GM12878 (cell line): ENCODE measurements at regions not wholly inside any gene's neighbourhood (a gene's known extent, or its start where the extent isn't known, plus 50 kb on each side); places are given as distances from the start of the nearest gene placed in this dataset.
A peak's percentile ranks its signal among the peaks of the same experiment; 100 is the strongest.

Source experiments
- ATAC-seq: fragments of 200-7000 bp; cut with Tn5 transposase; 3 replicates; pipeline ENCODE4 v1.9.1; 2020; ENCODE audit warnings: mild to moderate bottlenecking, moderate library complexity
- BruUV-seq: library from RNA; stranded (reverse); fragments of 400-500 nt; replicated peaks from 2 replicates; lab custom pipeline; 2021; lab: Mats Ljungman, UMichigan
- CTCF ChIA-PET: fragments of 300-600 bp; sonication (Branson Sonifier 250); formaldehyde crosslinking; extraction: SDS; loops from one replicate; lab custom pipeline; 2021; ENCODE audit warnings: inconsistent platforms; lab: Yijun Ruan, JAX
- POLR2A ChIA-PET: fragments of 350-600 bp; formaldehyde crosslinking; extraction: SDS; loops from one replicate; lab custom pipeline; 2021; ENCODE audit warnings: inconsistent platforms; lab: Charles Lee
- RAD21 ChIA-PET: fragments of 300-600 bp; sonication (Branson Sonifier 250); formaldehyde crosslinking; loops from one replicate; lab custom pipeline; 2023; ENCODE audit warnings: antibody characterized with exemption; ENCODE audit not compliant: unreplicated experiment; lab: Charles Lee
- SMC1A ChIA-PET: fragments of 300-600 bp; sonication (Branson Sonifier 250); formaldehyde crosslinking; loops from one replicate; lab custom pipeline; 2023; ENCODE audit not compliant: unreplicated experiment, uncharacterized antibody; lab: Charles Lee
- DNase-seq: peaks from one replicate; pipeline ENCODE4 v3.0.0-alpha.2; 2011; ENCODE audit warnings: low read depth, low spot score
- FAIRE-seq: peaks from 3 replicates; lab custom pipeline; 2011; peaks lifted over from hg19 to GRCh38; lab: Jason Lieb, UNC
- H2AFZ ChIP-seq: 2 replicates; pipeline ENCODE4 v1.6.0; 2011; ENCODE audit warnings: low read depth, low read length, control low read depth; ENCODE audit not compliant: control insufficient read depth
- H3K27ac ChIP-seq: 2 replicates; pipeline ENCODE4 v1.5.1; 2011; ENCODE audit warnings: control low read depth; ENCODE audit not compliant: control insufficient read depth, insufficient read depth
- H3K27me3 ChIP-seq, 2 experiments: replicated peaks in 1 of 2; 2 replicates each; pipeline versions ENCODE4 v1.6.0 to v1.6.1; 2011; ENCODE audit warnings: low read length in 1 of 2; ENCODE audit not compliant: control insufficient read depth in 2 of 2, insufficient read depth in 2 of 2
- H3K36me3 ChIP-seq, 2 experiments: 2 replicates each; pipeline ENCODE4 v1.5.1; 2011; ENCODE audit warnings: low read length in 1 of 2; ENCODE audit not compliant: control insufficient read depth in 2 of 2, insufficient read depth in 2 of 2
- H3K4me1 ChIP-seq: 2 replicates; pipeline ENCODE4 v1.6.1; 2011; ENCODE audit warnings: mild to moderate bottlenecking, low read length, moderate library complexity, mixed read lengths; ENCODE audit not compliant: control insufficient read depth, insufficient read depth
- H3K4me2 ChIP-seq: 2 replicates; pipeline ENCODE4 v1.6.0; 2011; ENCODE audit warnings: control low read depth; ENCODE audit not compliant: control insufficient read depth, insufficient read depth
- H3K4me3 ChIP-seq: fragments of 200-600 bp; sonication (generic); 2 replicates; pipeline ENCODE4 v1.5.1; 2016
- H3K79me2 ChIP-seq: 2 replicates; pipeline ENCODE4 v1.6.0; 2011; ENCODE audit warnings: low read length; ENCODE audit not compliant: control insufficient read depth, insufficient read depth
- H3K9ac ChIP-seq: 2 replicates; pipeline ENCODE4 v1.8.0; 2011; ENCODE audit warnings: low read length, control low read depth, mixed read lengths; ENCODE audit not compliant: control insufficient read depth, insufficient read depth
- H3K9me3 ChIP-seq: replicated peaks from 3 replicates; pipeline ENCODE4 v1.5.1; 2011; ENCODE audit warnings: mild to moderate bottlenecking, low read length; ENCODE audit not compliant: control insufficient read depth, insufficient read depth
- H4K20me1 ChIP-seq: 2 replicates; pipeline ENCODE4 v1.6.0; 2011; ENCODE audit not compliant: control insufficient read depth, insufficient read depth
- JUND ChIP-seq: IDR thresholded peaks from 2 replicates; pipeline ENCODE4 v1.6.1; 2012; ENCODE audit warnings: low read depth, mild to moderate bottlenecking, low read length, improper control_type of control experiment, moderate library complexity
- MXI1 ChIP-seq: fragments of 150-350 bp; IDR thresholded peaks from 2 replicates; pipeline ENCODE4 v1.6.1; 2011; ENCODE audit warnings: low read depth, mild to moderate bottlenecking, inconsistent platforms, low read length, improper control_type of control experiment
- NFXL1 ChIP-seq: fragments of 450-650 bp; IDR thresholded peaks from 2 replicates; pipeline ENCODE4 v1.6.1; 2017; ENCODE audit warnings: antibody characterized with exemption, mild to moderate bottlenecking, borderline replicate concordance
- POLR2A ChIP-seq: IDR thresholded peaks from 2 replicates; pipeline ENCODE4 v1.6.1; 2011; ENCODE audit warnings: low read depth, mild to moderate bottlenecking, low read length
- RAD21 ChIP-seq: IDR thresholded peaks from 2 replicates; pipeline ENCODE4 v1.6.1; 2011; ENCODE audit warnings: mild to moderate bottlenecking, low read depth, low read length, moderate library complexity; ENCODE audit not compliant: insufficient read depth
- RELB ChIP-seq: fragments of 450-650 bp; IDR thresholded peaks from 2 replicates; pipeline ENCODE4 v1.6.1; 2017; ENCODE audit warnings: low read depth, mild to moderate bottlenecking, moderate library complexity
- REST ChIP-seq: IDR thresholded peaks from 2 replicates; pipeline ENCODE4 v1.6.1; 2012; ENCODE audit warnings: mild to moderate bottlenecking, low read depth, low read length
- SMC3 ChIP-seq: IDR thresholded peaks from 2 replicates; pipeline ENCODE4 v1.6.1; 2011; ENCODE audit warnings: low read length, improper control_type of control experiment, borderline replicate concordance
- STAT1 ChIP-seq: fragments of 450-650 bp; conservative IDR thresholded peaks from 2 replicates; pipeline ENCODE4 v1.6.1; 2014; ENCODE audit warnings: antibody characterized with exemption, mild to moderate bottlenecking
- WGBS: methylation state at CpG from one replicate; pipeline ENCODE4 v1.1.6; 2016; ENCODE audit warnings: low lambda C conversion rate; ENCODE audit not compliant: insufficient replicate concordance, insufficient coverage; ENCODE audit errors: missing lambda C conversion rate; 5-methylcytosine and 5-hydroxymethylcytosine counted together
- in situ Hi-C: fragments of 300-500 bp; cut with MboI; formaldehyde crosslinking; loops from 9 replicates; pipeline ENCODE4 v1.14.3; 2018; ENCODE audit warnings: mixed read lengths
- intact Hi-C: fragments of 100-400 bp; cut with micrococcal nuclease; formaldehyde crosslinking; loops from one replicate; pipeline ENCODE4 v1.14.2; 2022; ENCODE audit not compliant: unreplicated experiment
- TF ChIP-seq, protein P1 (sequence below): fragments of 150-350 bp; IDR thresholded peaks from 2 replicates; pipeline ENCODE4 v1.6.1; 2016; ENCODE audit warnings: low read depth, low read length

DNA sequence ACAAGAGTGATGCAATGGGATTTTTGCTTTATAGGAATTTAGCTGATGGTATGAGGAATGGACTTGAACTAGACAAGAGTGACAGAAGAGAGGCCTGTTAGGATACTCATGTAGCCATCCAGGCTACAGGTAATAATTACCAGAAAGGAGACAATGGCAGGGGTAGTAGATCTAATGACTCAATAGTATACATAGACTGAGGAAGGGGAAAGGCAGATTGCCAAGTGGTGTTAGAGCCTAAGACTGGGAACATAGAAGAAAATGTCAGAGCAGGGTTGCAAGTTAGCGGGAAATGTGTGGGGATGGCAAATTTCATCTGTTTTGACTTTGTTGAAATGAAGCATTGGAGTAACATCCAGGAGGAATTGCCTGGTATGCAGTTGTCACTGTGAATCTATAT is 295.6 kb downstream of the UTRN start (continued):
- TF ChIP-seq, protein P1, sequence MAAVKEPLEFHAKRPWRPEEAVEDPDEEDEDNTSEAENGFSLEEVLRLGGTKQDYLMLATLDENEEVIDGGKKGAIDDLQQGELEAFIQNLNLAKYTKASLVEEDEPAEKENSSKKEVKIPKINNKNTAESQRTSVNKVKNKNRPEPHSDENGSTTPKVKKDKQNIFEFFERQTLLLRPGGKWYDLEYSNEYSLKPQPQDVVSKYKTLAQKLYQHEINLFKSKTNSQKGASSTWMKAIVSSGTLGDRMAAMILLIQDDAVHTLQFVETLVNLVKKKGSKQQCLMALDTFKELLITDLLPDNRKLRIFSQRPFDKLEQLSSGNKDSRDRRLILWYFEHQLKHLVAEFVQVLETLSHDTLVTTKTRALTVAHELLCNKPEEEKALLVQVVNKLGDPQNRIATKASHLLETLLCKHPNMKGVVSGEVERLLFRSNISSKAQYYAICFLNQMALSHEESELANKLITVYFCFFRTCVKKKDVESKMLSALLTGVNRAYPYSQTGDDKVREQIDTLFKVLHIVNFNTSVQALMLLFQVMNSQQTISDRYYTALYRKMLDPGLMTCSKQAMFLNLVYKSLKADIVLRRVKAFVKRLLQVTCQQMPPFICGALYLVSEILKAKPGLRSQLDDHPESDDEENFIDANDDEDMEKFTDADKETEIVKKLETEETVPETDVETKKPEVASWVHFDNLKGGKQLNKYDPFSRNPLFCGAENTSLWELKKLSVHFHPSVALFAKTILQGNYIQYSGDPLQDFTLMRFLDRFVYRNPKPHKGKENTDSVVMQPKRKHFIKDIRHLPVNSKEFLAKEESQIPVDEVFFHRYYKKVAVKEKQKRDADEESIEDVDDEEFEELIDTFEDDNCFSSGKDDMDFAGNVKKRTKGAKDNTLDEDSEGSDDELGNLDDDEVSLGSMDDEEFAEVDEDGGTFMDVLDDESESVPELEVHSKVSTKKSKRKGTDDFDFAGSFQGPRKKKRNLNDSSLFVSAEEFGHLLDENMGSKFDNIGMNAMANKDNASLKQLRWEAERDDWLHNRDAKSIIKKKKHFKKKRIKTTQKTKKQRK = no peak
- no peak for TF ChIP-seq NFXL1

GRCh38 chr6:144581812-144582537 is 296.8 kb downstream of the UTRN start:
- no peak overlapping the region for H3K27ac ChIP-seq
- FAIRE-seq = no peak
- H4K20me1 ChIP-seq = peaks cover 7% of the 10 kb centered on the region; the same call in 1 of the 2 replicates
- no peaks in the 10 kb centered on the region for H3K9me3 ChIP-seq
- H3K36me3 ChIP-seq = peaks cover 0 to 6% of the 10 kb centered on the region in 2 experiments; a peak in 3 of 4 replicates
- in situ Hi-C loops = loop anchor here (10.0 kb wide), 2 partner anchors 453 to 1053 kb away; no protein-coding TSS in a partner anchor
- H3K4me3 ChIP-seq = no peak overlapping the region
- H3K9ac ChIP-seq = no peak overlapping the region
- WGBS = 77% methylated on average over 5 of the region's 5 CpGs
- ChIA-PET POLR2A (no interaction called here), RAD21 (interaction anchor here (1.7 to 8.0 kb wide), 2 partner anchors 197 kb away, joined by 6 to 61 read pairs; no protein-coding TSS in a partner anchor), CTCF (interaction anchor here (0.6 to 8.1 kb wide), 21 partner anchors 9 to 1788 kb away, joined by 3 to 93 read pairs (median 4); no protein-coding TSS in a partner anchor), SMC1A (interaction anchor here (0.6 to 4.3 kb wide), 7 partner anchors 14 to 445 kb away, joined by 3 to 51 read pairs (median 3); no protein-coding TSS in a partner anchor)
- BruUV-seq = no TSS peak
- peaks cover 12% of the 10 kb centered on the region; the same call in 1 of the 2 replicates for H3K4me1 ChIP-seq
- H2AFZ ChIP-seq = no peak overlapping the region
- H3K27me3 ChIP-seq = no peaks in the 10 kb centered on the region
- ATAC-seq = peak; percentile 66
- H3K79me2 ChIP-seq = no peaks in the 10 kb centered on the region
- no peak overlapping the region for H3K4me2 ChIP-seq
- intact Hi-C loops = loop anchor here (2.0 to 10.0 kb wide), 4 partner anchors 143 to 1123 kb away; no protein-coding TSS in a partner anchor
- DNase-seq = no peak
- TF ChIP-seq REST = no peak
- peak; percentile 80 for TF ChIP-seq RAD21
- no peak for TF ChIP-seq STAT1
- no peak for TF ChIP-seq RELB
- TF ChIP-seq SMC3 = peak; percentile 53; the same call in 1 of the 2 replicates
- TF ChIP-seq JUND = no peak
- no peak for TF ChIP-seq POLR2A
- 0 out of 2 replicates have a peak, but pooled peaks have one; percentile 19 for TF ChIP-seq MXI1
